HG03196 (cell line): ENCODE measurements at regions not wholly inside any gene's neighbourhood (a gene's known extent, or its start where the extent isn't known, plus 50 kb on each side); places are given as distances from the start of the nearest gene placed in this dataset.
"Not testable (repeated sequence)": the region's sequence is repeated elsewhere in the genome, so short reads cannot be mapped to it uniquely, and the experiment has no call there.

Source experiments
- ATAC-seq: cut with Tn5 transposase; IDR thresholded peaks from one replicate; pipeline ENCODE4 v1.9.1; 2021; ENCODE audit not compliant: unreplicated experiment

DNA sequence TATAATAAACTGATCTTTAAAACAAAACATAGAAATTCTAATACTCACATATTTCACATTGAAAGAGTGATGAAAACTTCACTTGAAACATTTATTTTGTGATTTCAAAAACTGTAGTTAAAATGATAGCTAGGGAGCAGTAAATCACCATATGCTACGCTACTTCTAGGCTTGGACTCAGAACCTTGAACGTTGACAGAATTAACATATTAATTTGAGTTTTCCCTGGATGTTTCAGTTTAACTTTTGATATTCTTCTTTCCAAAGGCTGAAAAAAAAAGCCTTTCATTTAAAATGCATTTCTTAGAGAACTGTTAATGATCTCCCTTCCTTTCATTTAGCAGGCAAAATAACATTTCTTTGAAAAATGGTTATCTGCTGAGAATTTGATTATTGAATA is 307.8 kb upstream of the SGCD start:
- ATAC-seq = no peak

- ATAC-seq = no peak
These were observed 307.3 kb upstream of the SGCD start for GRCh38 chr5:156019571-156020180.

DNA sequence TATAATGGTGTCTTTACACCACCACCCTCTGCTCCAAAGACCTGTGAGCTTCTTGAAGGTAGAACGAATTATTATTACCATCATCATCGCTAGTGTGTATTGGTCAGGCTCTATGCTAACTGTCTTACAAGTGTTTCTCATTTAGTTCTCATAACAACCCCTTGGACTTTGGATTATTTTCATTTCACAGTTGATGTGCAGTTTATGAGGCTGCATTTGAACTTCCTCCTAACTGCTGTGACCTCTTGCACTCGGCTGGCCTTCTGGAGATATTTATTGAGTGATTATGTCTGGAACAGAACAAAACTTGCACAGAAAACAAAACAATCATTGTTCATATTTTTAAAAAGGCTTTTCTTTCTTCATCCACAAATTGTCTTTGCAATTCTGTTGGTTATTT is 306.3 kb upstream of the SGCD start:
- no peak for ATAC-seq

GRCh38 chr5:156021866-156022265 is 305.1 kb upstream of the SGCD start:
- ATAC-seq = no peak

GRCh38 chr5:156025656-156026055 is 301.3 kb upstream of the SGCD start:
- no peak for ATAC-seq

GRCh38 chr5:156031181-156031580 is 295.8 kb upstream of the SGCD start:
- ATAC-seq = no peak

GRCh38 chr5:156036640-156037039 is 290.3 kb upstream of the SGCD start:
- no peak for ATAC-seq

- no peak for ATAC-seq
These were observed 289.6 kb upstream of the SGCD start for GRCh38 chr5:156037151-156037909.

DNA sequence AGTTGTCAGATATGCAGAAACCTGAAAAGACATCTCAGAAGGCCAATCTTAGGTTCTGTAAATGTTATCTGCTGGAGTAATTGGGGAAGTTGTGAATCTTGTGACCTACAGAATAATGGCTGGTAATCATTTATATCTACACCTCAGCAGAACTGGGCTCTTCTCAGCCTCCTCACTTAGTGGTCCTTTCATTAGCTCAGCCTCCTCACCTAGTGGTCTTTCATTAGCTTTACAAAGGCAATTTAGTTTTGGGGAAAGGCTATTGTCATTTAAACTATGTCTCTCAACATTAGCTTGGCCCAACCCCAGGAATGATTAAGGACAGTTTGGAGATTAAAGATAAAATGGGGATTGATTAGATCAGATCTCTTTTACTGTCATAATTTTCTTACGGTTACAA is 284.2 kb upstream of the SGCD start:
- no peak for ATAC-seq

DNA sequence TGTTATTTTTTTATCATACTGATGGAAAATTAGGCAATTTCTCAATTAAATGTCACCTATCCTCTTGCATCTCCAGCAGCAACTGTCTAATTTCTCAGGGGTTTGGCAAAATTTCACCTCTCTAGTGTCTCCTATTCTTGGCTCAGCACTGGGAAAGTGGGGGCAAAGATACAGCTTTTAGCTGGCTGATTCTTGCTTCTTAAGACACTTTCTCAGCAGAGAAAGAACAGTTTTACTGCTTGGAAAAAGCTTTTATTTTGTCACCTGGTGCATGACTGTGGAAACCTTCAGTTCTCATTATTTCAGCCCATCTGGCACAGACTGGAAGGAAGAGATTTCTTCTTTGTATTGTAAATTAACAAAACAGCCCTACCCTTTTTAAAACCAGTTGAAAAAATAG is 283.6 kb upstream of the SGCD start:
- ATAC-seq = no peak

DNA sequence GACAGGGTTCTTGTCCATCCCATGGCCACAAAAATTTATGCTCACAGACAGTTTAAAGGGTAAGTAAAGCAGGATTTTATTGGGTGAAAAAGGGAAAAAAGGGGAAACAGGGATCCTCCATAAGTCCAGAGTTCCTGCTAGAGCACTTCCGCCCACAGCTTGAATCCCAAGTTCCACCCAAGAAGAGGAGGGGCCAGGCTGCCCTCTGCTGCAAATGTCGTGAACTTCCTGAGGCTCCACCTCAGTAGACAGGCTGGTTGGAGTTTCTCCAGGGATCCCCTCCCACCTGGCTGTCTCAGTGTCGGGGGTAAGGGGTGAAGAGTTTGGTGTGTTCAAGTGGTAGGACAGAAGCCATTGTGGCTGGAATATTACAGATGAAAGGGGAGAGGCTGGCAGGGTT is 275.0 kb upstream of the SGCD start:
- no peak for ATAC-seq

GRCh38 chr5:156052656-156053055 is 274.3 kb upstream of the SGCD start:
- ATAC-seq = no peak

GRCh38 chr5:156053056-156053455 is 273.9 kb upstream of the SGCD start:
- ATAC-seq = no peak

DNA sequence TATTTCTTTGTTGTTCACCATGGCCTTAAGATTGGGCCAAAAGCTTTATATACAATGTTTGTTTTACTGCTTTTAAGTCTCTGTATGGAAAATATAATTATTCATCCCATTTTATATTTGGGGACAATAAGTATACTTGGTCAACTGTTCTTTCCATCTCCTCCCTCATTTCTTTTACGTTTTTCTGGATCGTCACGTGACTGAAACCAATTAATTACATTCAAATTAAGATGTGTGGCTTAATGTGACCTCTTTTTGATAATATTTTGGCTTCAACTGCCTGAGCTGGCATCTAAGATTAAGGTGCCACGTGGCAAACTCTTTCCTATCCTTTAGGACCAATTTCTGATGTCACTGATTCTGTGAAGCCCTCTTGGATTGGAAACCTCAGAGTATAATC is 250.1 kb upstream of the SGCD start:
- no peak for ATAC-seq

- ATAC-seq = no peak
These were observed 239.3 kb upstream of the SGCD start for GRCh38 chr5:156087577-156088110.

DNA sequence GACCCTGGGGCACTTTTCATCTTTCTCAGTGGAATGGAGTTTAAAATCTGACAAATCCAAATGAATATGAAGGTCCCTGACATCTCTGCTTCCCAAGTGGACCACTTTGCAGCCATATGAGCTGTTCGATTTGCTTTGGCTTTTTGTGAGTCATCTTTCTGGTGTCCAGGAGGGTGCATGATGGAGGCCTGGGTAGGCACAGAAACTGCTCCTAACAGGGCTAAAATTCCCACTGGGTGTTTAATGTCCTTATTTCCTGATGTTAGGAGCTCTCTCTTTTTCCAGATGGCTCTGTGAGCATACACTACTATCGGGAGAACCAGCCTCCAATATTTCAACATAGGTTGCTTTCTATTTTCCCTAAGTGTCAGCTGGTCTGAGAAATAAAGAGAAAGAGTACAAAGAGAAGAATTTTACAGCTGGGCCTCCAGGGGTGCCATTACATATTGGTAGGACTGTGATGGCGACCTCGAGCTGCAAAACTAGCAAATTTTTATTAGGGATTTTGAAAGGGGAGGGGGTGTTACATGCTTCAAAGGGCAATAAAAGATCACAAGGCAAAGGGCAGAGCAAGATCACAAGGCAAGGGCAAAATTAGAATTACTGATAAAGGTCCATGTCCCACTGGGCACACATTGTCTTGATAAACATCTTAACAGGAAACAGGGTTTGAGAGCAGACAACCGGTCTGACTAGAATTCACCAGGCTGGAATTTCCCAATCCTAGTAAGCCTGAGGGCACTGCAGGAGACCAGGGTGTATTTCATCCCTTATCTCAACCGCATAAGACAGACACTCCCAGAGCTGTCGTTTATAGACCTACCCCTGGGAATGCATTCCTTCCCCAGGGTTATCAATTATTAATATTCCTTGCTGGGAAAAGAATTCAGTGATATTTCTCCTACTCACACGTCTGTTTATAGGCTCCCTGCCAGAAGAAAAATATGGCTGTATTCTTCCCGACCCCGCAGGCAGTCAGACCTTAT is 236.7 kb upstream of the SGCD start:
- ATAC-seq = not testable (repeated sequence)

GRCh38 chr5:156093024-156093423 is 233.9 kb upstream of the SGCD start:
- no peak for ATAC-seq

- ATAC-seq = no peak
These were observed 233.0 kb upstream of the SGCD start for GRCh38 chr5:156094001-156094400.

- ATAC-seq = no peak
These were observed 231.2 kb upstream of the SGCD start for GRCh38 chr5:156095709-156096241.

DNA sequence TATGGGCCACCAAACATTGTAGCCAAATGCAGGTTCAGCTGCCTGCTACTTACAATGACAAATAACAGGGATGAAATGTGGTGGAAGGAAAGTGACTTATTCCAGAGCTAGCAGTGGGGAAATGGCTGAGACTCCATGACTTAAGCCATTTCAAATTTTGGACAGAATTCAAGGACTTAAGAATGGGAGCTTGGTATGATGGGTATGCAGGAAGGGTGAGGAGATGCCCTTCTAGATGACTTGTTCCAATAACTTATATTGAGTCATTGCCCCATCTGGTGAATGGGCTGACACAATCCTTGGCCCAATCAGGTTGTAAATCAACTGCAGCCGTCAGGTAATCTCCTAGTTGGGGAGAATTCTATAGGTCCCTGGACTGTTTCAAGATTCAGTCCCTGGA is 230.7 kb upstream of the SGCD start:
- no peak for ATAC-seq
